Transverse colon (tissue), 4 donors: ENCODE measurements at regions not wholly inside any gene's neighbourhood (a gene's known extent, or its start where the extent isn't known, plus 50 kb on each side); places are given as distances from the start of the nearest gene placed in this dataset.

Experiments
- DNase-seq: peaks from one replicate; pipeline ENCODE4 v3.0.0-alpha.2; 2019
- H3K27ac ChIP-seq, 4 donors: fragments of 200-600 bp; sonication (generic); 2 replicates each; pipeline ENCODE4 v1.5.1; 2016 to 2018; ENCODE audit warnings: inconsistent platforms in 4 of 4
- H3K27me3 ChIP-seq: fragments of 200-600 bp; sonication (generic); 2 replicates; pipeline ENCODE4 v1.5.1; 2017; ENCODE audit warnings: inconsistent platforms
- H3K36me3 ChIP-seq, 4 donors: fragments of 200-600 bp; sonication (generic); 2 replicates each; pipeline ENCODE4 v1.5.1; 2017 to 2019; ENCODE audit warnings: inconsistent platforms in 4 of 4
- H3K4me1 ChIP-seq, 4 donors: fragments of 200-600 bp; sonication (generic); 2 replicates each; pipeline ENCODE4 v1.5.1; 2017 to 2020; ENCODE audit warnings: inconsistent platforms in 4 of 4
- H3K4me3 ChIP-seq, 4 donors: fragments of 200-600 bp; sonication (generic); 1 replicate in 1 of 4; 2 replicates in 3 of 4; pipeline versions ENCODE4 v1.5.1 to v1.6.1; 2017 to 2019; ENCODE audit warnings: inconsistent platforms in 4 of 4
- H3K9me3 ChIP-seq, 2 donors: fragments of 200-600 bp; sonication (generic); 2 replicates each; pipeline ENCODE4 v1.5.1; 2017 to 2019; ENCODE audit warnings: inconsistent platforms in 2 of 2
- EP300 ChIP-seq: sonication (generic); formaldehyde crosslinking; IDR thresholded peaks from one replicate; pipeline ENCODE4 v1.6.1; 2017; ENCODE audit warnings: antibody characterized with exemption, low read depth
- POLR2A ChIP-seq: fragments of 450-650 bp; IDR thresholded peaks from one replicate; pipeline ENCODE4 v1.6.1; 2016; ENCODE audit warnings: antibody characterized with exemption, mild to moderate bottlenecking, moderate library complexity
- POLR2AphosphoS5 ChIP-seq, 3 donors: sonication (generic); formaldehyde crosslinking; IDR thresholded peaks; one replicate each; pipeline ENCODE4 v1.6.1; 2016; ENCODE audit warnings: antibody characterized with exemption in 3 of 3
- WGBS, 2 donors: methylation state at CpG; one replicate each; pipeline ENCODE4 v1.1.5; 2018; ENCODE audit warnings: low coverage in 1 of 2; 5-methylcytosine and 5-hydroxymethylcytosine counted together
- in situ Hi-C, 4 donors: fragments of 200-750 bp; cut with MboI; loops; one replicate each; pipeline versions ENCODE4 v1.15.0 to v1.15.1; 2017; ENCODE audit warnings: low sequenced_read_pairs in 3 of 4, low pct_ligation_motif_present in 1 of 4, low pct_unique_long_range_greater_than_20kb in 1 of 4
- intact Hi-C: fragments of 100-400 bp; cut with DNase I; formaldehyde crosslinking; loops from one replicate; pipeline ENCODE4 v1.15.1; 2023; ENCODE audit warnings: low total_unique reads
- TF ChIP-seq, protein P1 (sequence below), 5 experiments: fragments of 200-600 bp in 3 of 5; fragments of 450-650 bp in 2 of 5; sonication (generic) in 3 of 5; IDR thresholded peaks; 1 replicate in 2 of 5; 2 replicates in 3 of 5; pipeline ENCODE4 v1.5.1; 2016 to 2017; ENCODE audit warnings: antibody characterized with exemption in 5 of 5, inconsistent platforms in 3 of 5, mild to moderate bottlenecking in 2 of 5, moderate library complexity in 1 of 5

DNA sequence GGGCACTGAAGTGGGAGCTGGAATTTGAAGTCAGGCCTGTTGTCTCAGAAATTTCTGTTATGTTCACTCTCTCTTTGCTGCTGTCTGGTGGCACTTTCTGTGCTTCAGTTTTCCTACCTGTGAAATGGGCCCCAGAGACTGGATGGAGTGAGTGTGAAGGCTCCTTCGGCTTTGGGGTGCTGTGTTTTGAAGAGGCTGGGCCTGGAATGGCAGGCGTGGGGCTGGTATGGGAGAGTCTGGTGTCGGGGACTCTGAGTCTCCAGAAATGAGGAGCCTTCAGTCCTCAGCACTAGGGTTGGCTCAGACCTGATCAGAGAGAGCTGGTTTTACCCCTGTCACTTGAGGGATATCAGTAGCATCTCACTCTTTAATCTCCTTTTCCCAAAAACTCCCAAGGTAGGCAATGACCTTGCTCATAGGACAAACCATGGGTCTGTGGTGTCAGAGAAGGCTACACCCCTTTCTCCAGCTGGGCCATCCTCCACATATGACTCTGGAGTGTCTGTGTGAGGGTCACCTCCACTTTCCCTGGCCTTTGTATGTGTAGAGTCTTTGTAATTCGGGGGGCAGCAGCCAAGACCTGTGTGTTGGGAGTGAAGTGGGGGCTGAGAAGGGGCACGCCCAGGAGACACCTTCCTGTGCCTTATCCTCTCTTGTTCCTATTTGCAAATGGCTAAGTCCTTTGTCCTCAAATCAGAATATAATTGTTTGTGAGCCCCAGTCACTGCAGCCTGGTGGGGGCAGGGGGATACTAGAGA lies 279.9 kb downstream of the PTPRU start:
- intact Hi-C loops (no loop called here), in situ Hi-C loops (no loop called here)
- TF ChIP-seq EP300 = no peak
- no peak for TF ChIP-seq POLR2AphosphoS5 (IDR thresholded peaks at IDR 0.05)
- TF ChIP-seq, protein P1, sequence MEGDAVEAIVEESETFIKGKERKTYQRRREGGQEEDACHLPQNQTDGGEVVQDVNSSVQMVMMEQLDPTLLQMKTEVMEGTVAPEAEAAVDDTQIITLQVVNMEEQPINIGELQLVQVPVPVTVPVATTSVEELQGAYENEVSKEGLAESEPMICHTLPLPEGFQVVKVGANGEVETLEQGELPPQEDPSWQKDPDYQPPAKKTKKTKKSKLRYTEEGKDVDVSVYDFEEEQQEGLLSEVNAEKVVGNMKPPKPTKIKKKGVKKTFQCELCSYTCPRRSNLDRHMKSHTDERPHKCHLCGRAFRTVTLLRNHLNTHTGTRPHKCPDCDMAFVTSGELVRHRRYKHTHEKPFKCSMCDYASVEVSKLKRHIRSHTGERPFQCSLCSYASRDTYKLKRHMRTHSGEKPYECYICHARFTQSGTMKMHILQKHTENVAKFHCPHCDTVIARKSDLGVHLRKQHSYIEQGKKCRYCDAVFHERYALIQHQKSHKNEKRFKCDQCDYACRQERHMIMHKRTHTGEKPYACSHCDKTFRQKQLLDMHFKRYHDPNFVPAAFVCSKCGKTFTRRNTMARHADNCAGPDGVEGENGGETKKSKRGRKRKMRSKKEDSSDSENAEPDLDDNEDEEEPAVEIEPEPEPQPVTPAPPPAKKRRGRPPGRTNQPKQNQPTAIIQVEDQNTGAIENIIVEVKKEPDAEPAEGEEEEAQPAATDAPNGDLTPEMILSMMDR (IDR thresholded peaks at IDR 0.05) = no peak
- TF ChIP-seq POLR2A = no peak
- Histone ChIP-seq H3K27me3 (peaks cover 3% of the 10 kb centered on the region), H3K27ac (no peak overlapping the region), H3K9me3 (no peaks in the 10 kb centered on the region), H3K36me3 (no peaks in the 10 kb centered on the region), H3K4me3 (no peak overlapping the region), H3K4me1 (no peaks in the 10 kb centered on the region)
- 74 to 100% methylated on average over 1 to 5 of the region's 5 CpGs for WGBS, 2 donors
- DNase-seq = no peak

- Histone ChIP-seq H3K4me1 (no peaks in the 10 kb centered on the region), H3K27ac (no peak overlapping the region), H3K4me3 (no peak overlapping the region), H3K27me3 (peaks cover 3% of the 10 kb centered on the region), H3K9me3 (no peaks in the 10 kb centered on the region), H3K36me3 (no peaks in the 10 kb centered on the region)
- intact Hi-C loops (no loop called here), in situ Hi-C loops (no loop called here)
- DNase-seq = no peak
- WGBS, 2 donors = 40% methylated on average over 7 of the region's 7 CpGs; no CpG with 5 or more reads in 1 of the 2 donors
- TF ChIP-seq EP300 (no peak), POLR2A (no peak), POLR2AphosphoS5 (IDR thresholded peaks at IDR 0.05) (no peak)
- TF ChIP-seq, protein P1 (IDR thresholded peaks at IDR 0.05) = no peak
These were observed 279.0 kb downstream of the PTPRU start for GRCh38 chr1:29515170-29515955.

DNA sequence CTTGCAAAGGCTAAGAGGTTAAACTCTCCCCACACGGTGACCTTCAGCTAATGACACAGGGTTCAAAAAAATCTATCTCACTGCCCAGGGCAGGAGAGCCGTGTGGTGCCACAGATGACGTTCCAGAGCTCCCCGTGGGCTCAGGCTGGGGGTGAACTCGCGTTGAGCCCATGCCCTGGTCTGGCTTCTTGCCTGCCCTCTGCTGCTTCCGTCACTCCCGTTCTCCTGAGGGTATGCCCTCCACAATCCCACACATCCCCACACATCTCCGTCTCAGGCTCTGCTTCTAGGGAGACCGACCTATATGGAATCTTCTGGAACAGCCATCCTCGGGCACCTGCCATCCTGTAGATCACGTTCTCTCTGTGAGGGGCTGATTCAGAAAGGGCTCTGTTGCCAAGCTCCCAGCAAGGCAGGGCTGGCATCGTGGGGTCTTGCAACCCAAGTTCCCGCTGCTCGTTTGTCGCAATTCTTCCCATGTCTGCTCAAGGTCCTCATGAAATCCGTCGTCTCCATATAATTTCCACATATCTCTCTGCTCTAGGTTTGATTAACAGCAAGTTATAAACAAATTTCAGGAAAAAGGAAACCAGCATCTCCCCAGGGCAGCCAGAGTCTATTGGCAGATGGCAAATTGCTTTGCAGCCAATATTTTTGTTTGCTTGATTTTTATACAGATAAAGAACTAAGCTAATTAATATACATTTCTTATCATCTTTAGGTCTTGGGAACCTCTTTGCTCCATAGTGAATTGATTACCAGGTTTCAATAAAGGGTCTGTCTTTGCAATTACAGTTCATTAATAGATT lies 278.2 kb downstream of the PTPRU start:
- in situ Hi-C loops = no loop called here
- Histone ChIP-seq H3K4me3 (no peak overlapping the region), H3K27ac (no peak overlapping the region), H3K36me3 (no peaks in the 10 kb centered on the region), H3K27me3 (peaks cover 11% of the 10 kb centered on the region), H3K4me1 (no peaks in the 10 kb centered on the region), H3K9me3 (no peaks in the 10 kb centered on the region)
- WGBS, 2 donors = 75 to 82% methylated on average over 4 to 18 of the region's 18 CpGs
- TF ChIP-seq POLR2A (no peak), POLR2AphosphoS5 (IDR thresholded peaks at IDR 0.05) (no peak), EP300 (no peak)
- TF ChIP-seq, protein P1 (IDR thresholded peaks at IDR 0.05) = no peak
- intact Hi-C loops = no loop called here
- DNase-seq = no peak

GRCh38 chr1:29513357-29513756 lies 277.0 kb downstream of the PTPRU start:
- no peaks in the 10 kb centered on the region for H3K9me3 ChIP-seq
- in situ Hi-C loops (no loop called here), intact Hi-C loops (no loop called here)
- TF ChIP-seq, protein P1 (IDR thresholded peaks at IDR 0.05) = peak in 1 of 5 experiments; percentile 8
- no peak for TF ChIP-seq EP300
- peaks cover 14% of the 10 kb centered on the region for H3K27me3 ChIP-seq
- H3K36me3 ChIP-seq = no peaks in the 10 kb centered on the region
- H3K4me1 ChIP-seq = no peaks in the 10 kb centered on the region
- H3K4me3 ChIP-seq = no peak overlapping the region
- H3K27ac ChIP-seq = no peak overlapping the region
- DNase-seq = no peak
- 64% methylated on average over 5 of the region's 5 CpGs; no CpG with 5 or more reads in 1 of the 2 donors for WGBS, 2 donors
